HG02623 (cell line): ENCODE measurements at regions not wholly inside any gene's neighbourhood (a gene's known extent, or its start where the extent isn't known, plus 50 kb on each side); places are given as distances from the start of the nearest gene placed in this dataset.
"Not testable (repeated sequence)": the region's sequence is repeated elsewhere in the genome, so short reads cannot be mapped to it uniquely, and the experiment has no call there.

Experiments used
- ATAC-seq: cut with Tn5 transposase; IDR thresholded peaks from one replicate; pipeline ENCODE4 v1.9.1; 2021; ENCODE audit warnings: moderate library complexity; ENCODE audit not compliant: unreplicated experiment

DNA sequence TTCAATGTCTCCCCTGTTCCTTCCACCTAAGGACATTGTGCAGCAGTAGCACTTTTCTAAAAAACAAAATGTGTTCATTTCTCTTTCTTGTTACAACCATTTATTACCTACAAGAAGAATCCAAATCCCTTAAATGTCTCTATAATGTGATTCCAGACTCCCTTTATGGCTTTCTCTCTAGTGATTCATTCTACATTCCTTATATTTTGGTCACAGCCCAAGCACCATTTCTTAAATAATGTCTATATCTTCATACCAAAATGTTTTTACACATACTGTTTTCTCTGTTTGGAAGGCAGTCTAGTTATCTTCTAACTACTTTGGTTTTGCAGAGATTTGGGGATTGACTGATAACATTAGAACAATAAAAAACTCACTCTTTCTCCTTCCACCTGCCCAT lies 1037.3 kb upstream of the FLRT2 start:
- ATAC-seq, result no peak

DNA sequence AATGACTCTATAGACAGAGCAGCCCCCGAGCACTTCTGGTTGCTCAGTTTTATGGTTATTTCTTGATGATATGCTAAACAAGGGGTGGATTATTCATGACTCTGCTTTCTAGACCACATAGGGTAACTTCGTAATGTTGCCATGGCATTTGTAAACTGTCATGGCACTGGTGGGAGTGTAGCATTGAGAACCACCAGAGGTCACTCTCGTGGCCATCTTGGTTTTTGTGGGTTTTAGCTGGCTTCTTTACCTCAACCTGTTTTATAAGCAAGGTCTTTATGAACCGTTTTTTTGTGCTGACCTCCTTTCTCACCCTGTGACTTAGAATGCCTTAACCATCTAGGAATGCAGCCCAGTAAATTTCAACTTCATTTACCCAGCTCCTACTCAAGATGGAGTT lies 1036.2 kb upstream of the FLRT2 start:
- no peak for ATAC-seq

DNA sequence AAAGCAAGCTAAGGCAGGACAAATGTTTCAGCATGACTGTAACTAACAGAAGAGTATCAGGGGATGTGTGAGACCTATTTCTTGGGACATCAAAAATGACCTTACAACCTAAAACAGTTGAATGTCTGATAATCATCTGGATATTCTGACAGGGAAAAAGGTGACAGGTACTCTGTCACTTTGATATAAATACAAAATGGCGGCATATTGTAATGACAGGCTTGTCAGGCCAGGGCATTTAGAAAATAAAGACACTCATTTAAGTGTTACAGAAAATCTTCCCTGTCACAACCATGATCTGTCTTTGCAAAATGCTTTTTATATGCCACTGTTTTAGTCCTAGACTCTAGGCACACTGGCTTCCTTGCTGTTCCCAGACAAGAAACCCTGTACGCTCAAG lies 1033.3 kb upstream of the FLRT2 start:
- no peak for ATAC-seq

DNA sequence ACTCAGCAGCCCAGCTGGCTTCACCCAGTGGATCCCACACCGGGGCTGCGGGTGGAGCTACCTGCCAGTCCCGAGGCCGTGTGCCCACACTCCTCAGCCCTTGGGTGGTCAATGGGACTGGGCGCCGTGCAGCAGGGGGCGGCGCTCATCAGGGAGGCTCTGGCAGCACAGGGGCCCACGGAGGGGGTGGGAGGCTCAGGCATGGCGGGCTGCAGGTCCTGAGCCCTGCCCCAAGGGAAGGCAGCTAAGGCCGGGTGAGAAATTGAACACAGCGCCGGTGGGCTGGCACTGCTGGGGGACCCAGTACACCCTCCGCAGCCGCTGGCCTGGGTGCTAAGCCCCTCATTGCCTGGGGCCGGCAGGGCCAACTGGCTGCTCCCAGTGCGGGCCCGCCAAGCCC lies 1017.1 kb upstream of the FLRT2 start:
- not testable (repeated sequence) for ATAC-seq

DNA sequence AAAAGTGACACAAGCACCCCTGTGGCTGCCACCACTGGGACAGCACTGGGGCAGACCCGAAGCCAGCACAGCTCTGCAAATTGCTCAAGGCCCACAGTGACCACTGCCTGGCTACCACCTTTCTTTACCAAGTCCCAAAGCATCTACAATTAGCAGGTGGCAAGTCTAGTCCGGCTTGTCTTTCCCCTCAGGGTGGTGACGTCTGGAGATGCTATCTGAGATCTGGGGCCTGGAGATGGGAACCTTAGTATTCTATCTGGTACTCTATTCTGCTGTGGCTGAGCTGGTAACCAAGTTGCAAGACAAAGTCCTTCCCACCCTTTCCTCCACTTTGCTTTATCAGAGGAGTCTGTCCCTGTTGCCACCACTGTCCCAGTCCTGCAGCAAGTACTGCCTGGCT lies 1010.1 kb upstream of the FLRT2 start:
- ATAC-seq, result no peak

DNA sequence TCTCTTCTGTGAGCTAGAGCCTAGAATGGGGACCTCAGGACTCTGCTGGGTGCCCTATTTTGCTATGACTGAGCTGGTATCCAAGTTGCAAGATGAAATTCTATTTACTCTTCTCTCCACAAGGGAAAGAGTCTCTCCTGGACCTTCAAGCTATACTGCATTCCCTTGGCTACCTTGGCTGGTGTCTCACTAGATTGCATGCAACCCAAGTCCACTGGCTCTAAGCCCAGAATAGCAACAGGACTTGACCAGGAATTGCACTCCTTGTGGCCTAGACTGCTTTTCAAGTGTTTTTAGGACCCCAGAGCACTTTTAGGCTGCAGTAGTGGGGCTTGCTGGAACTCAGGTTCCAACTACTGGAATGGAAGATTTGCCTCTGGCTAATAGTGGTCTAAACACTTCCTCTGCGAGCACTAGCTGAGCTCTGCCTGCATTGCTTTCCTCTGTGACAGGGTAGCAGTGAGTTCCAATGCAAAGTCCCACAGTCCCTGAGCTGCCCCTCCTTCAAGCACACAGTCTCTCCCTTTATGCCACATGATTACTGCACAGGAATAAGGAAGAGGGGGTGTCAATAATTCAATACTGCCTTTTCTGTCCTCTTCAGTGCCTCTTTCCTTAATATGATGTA lies 1009.1 kb upstream of the FLRT2 start:
- ATAC-seq, result no peak

DNA sequence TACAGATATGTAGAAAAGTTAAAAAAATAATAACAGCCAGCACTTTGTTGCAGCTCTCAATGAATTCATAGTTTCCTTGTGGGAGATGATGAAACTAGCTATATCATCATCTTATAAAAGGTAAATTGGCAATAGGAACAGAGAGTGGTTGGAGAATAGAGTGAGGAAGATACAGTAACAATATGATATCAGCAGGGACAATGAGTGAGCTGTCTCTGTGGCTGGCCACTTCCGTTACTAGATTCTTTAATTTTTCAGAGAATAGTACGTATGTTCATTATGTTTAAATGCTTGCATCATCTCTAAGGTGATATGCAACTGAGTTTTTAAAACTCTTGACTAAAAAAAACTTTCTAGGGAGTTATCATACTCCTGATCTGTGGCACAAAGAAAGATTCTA lies 1006.2 kb upstream of the FLRT2 start:
- ATAC-seq, result no peak

DNA sequence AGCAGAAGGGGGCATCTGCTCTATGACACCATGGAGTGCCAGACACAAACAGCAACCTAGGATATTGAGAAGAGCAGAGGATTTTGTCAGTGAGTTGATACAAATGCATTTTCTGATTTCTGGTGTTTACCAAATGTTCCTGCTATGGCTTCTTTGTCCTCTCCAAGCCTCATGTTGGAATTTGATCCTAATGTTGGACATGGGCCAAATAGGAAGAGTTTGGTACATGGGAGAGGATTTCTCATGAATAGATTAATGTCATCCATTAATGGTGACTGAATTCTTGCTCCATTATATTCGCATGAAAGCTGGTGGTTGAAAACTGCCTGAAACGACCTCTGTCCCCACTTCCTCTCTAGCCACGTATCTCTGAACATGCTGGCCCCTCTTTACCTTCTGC lies 1002.2 kb upstream of the FLRT2 start:
- no peak for ATAC-seq

DNA sequence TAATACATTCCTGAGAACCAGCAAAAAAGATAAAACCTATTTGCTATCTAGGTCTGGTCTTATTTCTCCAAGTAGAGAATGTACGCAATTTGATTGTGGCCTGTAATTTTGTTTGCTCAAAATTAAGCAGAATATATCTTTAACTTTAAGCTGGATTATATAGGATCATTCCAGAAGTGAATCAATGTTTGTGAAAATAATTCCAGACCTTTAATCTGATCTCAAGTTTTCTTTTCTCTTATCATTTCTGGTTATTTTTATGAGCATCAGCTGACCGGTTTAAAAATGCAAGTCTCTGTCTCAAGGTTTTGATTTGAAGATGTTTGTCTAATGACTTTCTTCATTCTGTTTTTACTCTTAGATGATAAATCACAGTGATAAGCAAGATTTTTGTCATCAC lies 997.9 kb upstream of the FLRT2 start:
- no peak for ATAC-seq

DNA sequence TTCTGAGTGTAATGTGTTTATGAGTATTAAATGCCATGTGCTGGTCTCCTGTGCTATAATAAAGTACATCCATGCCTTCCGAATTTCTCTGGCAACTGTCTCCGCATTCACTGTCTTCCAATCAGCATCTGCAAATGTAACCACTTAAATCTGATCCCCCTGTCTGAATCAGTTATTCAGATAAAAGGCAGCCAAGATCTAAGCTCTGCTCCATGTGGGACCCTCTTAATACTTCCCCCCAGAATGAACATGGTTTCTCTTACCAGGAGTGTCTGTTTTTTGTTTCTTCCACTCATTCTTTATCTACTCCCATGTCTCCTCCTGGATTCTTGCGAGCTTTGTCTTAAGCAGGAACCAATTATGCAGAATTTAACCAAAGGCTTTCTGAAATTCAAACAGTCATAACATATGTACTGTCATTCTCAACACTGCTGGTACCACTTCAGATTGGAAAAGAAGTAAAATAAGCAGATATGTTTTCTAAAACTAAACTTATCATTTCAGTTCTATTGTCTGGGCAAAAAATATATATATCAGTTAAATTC lies 996.7 kb upstream of the FLRT2 start:
- no peak for ATAC-seq

DNA sequence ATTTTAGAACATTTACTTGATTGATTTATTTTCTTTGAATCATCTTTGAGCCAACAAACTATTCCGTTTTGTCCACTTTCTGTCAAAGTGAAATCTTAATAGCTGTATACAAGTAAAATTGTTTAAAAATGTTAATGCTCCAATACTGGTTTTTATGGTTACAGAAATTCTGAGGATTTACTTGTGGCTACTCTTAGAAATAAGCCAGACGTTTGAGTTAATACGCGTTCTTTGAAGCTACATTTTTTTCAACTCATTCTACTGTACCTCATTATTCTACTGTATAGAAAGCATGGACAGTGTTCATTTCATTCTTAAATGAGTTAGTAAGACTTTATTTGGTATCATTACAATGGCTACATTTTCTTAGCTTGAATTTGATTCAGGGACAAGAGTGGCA lies 996.2 kb upstream of the FLRT2 start:
- ATAC-seq, result no peak

DNA sequence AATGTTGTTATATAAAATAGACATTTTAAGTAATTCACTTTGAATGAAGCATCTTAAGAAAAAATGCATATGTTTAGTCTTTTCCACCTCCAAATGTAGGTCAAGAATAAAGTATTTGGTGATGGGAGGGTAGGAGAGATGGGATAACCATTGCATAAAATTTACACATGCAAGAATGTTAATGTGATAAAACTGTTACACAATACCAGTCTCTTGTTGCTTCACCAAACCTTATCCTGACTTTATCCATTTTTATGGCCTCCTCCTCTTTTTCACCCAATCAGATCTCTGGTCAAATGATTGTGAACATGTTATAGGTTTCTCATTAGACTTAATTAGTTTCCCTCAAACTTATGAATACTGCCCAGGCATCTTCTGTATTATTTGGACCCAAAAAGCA lies 994.5 kb upstream of the FLRT2 start:
- no peak for ATAC-seq

DNA sequence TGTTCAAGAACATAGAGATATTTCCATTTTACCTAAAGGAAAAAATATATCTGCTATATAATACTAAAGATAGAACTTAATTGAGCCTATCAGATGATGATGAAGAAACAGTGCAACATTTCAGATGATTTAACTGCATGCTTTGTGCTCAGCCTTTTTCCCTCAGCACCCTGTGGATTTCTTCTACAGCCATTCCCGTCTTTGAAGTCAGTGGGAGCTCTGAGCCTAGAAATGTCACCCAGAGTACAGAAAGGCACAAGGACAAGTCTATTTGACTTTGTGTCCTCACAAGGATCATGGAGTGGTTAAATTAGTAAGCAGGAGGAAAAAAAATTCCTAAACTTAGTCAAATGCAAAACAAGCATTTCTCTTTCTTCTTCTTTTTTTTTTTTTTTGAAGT lies 994.0 kb upstream of the FLRT2 start:
- no peak for ATAC-seq

DNA sequence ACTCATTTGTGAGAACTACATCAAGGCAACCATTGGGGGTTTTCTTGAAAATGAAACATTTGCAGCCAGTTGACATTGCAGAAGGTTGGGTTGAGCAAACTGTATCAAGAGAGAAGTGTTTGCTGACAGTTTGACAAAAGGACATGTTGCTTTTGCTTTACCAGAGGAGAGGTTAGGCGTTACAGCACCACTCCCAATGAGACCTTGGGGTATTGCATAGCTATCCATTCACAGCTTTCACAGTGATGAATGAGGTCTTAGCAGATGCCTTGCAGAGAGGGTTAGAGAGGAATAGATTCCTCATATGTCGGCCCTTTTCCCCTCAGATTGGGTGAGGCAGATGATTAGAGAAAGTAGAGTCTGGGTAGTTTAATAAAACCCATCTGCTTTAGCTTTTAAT lies 988.9 kb upstream of the FLRT2 start:
- no peak for ATAC-seq

DNA sequence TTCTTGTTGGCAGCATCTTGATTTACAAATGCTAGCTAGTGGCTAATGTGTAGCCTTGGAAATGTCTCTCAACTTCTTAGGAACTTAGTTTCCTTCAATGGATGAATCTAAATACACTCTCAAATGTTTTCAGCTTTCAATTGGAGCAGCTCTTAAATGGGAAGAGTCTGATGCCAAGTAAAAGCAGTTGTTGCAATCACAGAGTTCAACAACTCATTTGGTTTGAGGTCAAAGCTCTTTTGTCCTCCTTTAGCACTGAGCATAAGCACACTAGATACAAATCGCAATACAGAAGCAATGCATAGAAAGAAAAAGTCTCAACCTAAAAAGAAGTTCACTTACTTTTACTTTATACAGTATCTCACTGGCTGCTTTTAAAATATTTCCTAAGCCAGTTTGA lies 986.1 kb upstream of the FLRT2 start:
- no peak for ATAC-seq

DNA sequence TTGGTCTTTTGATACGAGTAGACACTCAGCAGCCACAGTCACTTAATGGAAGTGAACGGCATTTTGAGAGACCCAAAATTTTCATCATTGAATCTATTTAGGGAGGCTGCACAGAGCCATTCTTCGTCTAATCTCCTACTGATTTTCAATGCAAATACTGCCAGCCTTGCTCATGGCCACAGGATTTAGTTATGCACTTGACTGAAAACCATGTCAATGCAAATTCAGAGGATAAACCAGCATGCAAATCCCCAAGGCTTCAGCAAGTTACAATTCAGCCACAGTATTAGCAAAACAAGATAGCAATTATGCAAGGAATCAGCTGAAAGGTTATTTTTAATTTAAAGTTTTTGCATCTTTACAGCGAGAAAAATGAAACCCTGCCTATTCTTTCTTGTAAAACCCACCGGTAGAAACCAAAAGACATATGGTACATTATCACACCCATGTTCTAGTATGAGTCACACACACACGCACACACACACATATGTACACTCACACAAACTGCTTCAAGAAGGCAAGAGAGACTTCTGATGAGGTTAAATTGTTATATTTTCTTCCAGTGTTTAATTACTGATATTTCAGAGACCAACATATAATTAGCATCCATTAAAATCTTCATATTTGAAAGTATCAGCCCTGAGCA lies 985.3 kb upstream of the FLRT2 start:
- ATAC-seq, result no peak

DNA sequence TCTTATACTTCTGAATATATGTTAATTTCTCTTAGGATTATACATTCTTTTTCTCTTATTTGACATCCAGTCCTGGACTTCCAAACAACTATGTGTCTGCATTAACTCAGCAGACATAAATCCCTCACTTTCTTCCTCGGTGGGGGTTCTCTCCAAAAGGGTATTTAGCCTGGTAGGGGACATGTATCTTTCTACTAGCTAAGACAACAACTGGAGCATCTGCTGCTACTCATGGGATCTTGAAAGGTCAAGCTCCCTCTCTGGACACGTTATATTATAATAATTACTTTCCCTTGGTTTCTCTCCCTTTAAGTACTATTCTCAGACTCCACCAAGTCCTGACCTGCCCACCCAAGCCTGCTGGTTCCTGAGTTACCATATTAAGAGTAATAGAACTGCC lies 983.7 kb upstream of the FLRT2 start:
- ATAC-seq, result no peak

DNA sequence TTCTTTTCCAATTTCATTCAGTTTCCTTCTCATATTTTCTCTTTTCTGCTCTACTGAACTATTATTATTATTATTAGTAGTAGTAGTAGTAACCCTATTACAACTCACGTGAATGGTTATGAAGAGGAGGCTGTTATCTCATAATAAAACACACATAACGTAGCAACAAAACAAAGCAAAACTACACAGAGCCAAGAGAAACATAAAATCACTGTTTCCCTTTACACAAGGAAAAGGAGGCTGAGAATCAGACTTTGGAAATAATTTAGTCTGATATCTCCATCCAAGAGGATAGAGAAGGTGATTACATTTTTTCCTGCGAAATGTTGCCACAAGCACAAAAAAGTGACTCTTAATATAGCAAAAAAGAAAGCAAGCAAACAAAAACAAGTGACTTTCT lies 975.8 kb upstream of the FLRT2 start:
- ATAC-seq, result no peak

DNA sequence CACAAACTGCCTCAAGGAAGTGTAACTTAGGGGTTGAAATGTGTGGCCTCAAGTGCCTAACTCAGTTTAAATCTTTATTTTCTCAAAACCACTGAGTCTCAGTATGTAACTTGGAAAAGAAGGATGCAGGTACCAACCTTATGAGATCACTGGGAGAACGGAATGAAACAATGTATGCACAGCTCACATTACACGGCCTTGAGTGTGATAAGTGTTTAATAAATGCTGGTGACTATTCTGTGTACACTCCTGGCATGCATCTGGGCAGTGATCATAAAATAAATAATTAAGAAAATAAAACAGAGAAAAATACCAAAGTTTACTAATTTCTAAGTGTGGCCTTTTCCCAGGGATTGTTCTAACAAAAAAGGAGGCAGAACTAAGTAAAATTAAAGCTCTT lies 974.5 kb upstream of the FLRT2 start:
- ATAC-seq, result no peak

DNA sequence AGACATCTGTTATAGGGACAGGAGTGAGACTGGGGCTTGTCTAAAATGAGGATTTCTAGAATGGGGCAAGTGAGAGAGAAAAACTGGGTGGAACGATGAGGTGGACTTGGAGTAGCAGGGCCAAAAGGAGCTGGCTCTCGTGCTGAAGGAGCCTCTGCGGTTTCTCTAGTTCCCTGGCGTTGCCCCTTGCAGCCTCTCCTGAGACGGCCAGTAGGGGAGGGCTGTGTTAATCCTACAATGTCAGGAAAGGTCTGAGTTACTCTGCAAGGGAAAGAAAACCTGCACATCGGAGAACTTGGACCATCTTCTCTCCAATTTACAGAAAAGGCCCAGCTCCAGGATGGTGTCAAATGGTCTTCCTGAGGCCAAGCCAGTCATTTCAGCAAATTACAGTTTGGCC lies 963.8 kb upstream of the FLRT2 start:
- ATAC-seq, result no peak

DNA sequence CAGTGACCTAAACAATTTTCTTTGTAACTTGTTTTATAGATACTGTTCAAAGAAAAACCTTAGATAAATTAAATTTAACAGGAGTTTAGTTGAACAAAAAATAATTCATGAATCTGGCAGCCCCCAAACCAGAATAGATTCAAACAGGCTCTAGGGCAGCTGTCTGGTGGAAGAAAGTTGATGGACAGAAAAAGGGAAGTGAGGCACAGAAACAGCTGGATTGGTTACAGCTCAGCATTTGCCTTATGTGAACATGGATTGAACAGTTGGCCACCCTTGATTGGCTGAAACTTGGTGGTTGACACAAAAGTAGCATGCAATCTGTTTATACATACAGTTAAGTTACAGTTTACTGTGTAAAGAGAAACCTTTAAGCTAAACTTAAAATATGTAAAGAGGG lies 954.3 kb upstream of the FLRT2 start:
- no peak for ATAC-seq

DNA sequence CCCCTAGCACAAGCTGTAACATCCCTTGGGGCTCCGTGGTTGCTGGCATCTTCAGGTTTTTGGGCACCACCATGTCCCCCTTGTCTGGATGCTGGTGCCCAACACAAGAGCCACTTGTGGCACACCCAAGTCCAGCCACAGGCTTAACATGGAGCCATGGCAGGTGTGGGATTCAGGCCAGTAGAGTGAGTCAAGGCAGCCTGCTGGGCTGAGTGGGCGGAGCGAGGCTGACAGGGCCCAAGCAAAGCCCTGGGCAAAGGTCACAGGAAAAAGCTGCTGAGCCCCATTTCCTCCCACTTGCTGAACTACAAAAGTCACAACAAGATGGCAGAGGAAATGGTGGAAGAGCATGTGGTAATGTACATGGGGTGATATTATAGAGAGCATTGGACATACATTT lies 950.7 kb upstream of the FLRT2 start:
- no peak for ATAC-seq

DNA sequence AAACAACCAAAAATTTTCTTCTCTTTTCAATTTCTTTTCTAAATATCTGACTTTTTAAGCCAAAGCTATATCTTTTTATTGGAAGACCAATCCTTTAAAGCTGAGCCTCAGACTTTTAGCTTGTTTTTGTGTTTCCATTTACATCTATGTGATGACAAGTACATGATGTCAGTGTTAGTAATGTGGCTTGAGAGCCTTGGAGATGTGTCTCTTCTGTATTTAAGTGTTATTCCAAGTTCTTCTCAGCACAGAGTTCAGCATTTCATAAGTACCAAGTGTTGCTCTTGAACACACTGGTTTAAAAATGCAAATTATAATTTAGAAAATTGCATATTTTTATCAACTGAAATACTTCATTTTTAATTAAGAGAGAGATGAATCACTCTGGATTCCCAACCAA lies 948.9 kb upstream of the FLRT2 start:
- no peak for ATAC-seq
